NCI-H146 treated with DMSO at 0.1 percent for 48 hours (cell line): ENCODE measurements at regions not wholly inside any gene's neighbourhood (a gene's known extent, or its start where the extent isn't known, plus 50 kb on each side); places are given as distances from the start of the nearest gene placed in this dataset.

ENCODE experiments used
- DNase-seq: peaks from one replicate; lab custom pipeline; 2025; ENCODE audit not compliant: unreplicated experiment; lab: John Stamatoyannopoulos, UW

- no peak for DNase-seq
These were observed 470.0 kb downstream of the TSHZ3 start for GRCh38 chr19:30879225-30879624.

GRCh38 chr19:30878495-30878894 is 470.7 kb downstream of the TSHZ3 start:
- no peak for DNase-seq

- DNase-seq = no peak
These were observed 471.5 kb downstream of the TSHZ3 start for GRCh38 chr19:30877661-30878113.

- DNase-seq = no peak
These were observed 475.5 kb downstream of the TSHZ3 start for GRCh38 chr19:30873691-30874090.

- DNase-seq = no peak
These were observed 476.2 kb downstream of the TSHZ3 start for GRCh38 chr19:30873003-30873402.

- no peak for DNase-seq
These were observed 477.3 kb downstream of the TSHZ3 start for GRCh38 chr19:30871979-30872378.

GRCh38 chr19:30870876-30871275 is 478.4 kb downstream of the TSHZ3 start:
- no peak for DNase-seq

- DNase-seq = no peak
These were observed 483.7 kb downstream of the TSHZ3 start for GRCh38 chr19:30865511-30865910.

GRCh38 chr19:30864391-30865215 is 484.6 kb downstream of the TSHZ3 start:
- DNase-seq = no peak

- no peak for DNase-seq
These were observed 486.4 kb downstream of the TSHZ3 start for GRCh38 chr19:30862876-30863275.

- DNase-seq = no peak
These were observed 487.3 kb downstream of the TSHZ3 start for GRCh38 chr19:30861919-30862318.

- DNase-seq = no peak
These were observed 485.8 kb downstream of the ZNF536 start for GRCh38 chr19:30857966-30858490.

GRCh38 chr19:30857388-30857787 is 485.2 kb downstream of the ZNF536 start:
- DNase-seq = no peak

- DNase-seq = no peak
These were observed 484.6 kb downstream of the ZNF536 start for GRCh38 chr19:30856786-30857185.

- no peak for DNase-seq
These were observed 484.2 kb downstream of the ZNF536 start for GRCh38 chr19:30856376-30856775.

GRCh38 chr19:30855442-30855841 is 483.3 kb downstream of the ZNF536 start:
- no peak for DNase-seq

GRCh38 chr19:30854661-30855060 is 482.5 kb downstream of the ZNF536 start:
- no peak for DNase-seq

GRCh38 chr19:30854207-30854606 is 482.0 kb downstream of the ZNF536 start:
- no peak for DNase-seq

- no peak for DNase-seq
These were observed 480.9 kb downstream of the ZNF536 start for GRCh38 chr19:30853036-30853435.

GRCh38 chr19:30852168-30852567 is 480.0 kb downstream of the ZNF536 start:
- DNase-seq = no peak

- no peak for DNase-seq
These were observed 479.5 kb downstream of the ZNF536 start for GRCh38 chr19:30851646-30852045.

GRCh38 chr19:30848636-30849425 is 476.6 kb downstream of the ZNF536 start:
- no peak for DNase-seq
